DMS53 treated with DMSO at 0.1 percent for 48 hours (cell line): ENCODE measurements at regions not wholly inside any gene's neighbourhood (a gene's known extent, or its start where the extent isn't known, plus 50 kb on each side); places are given as distances from the start of the nearest gene placed in this dataset.

Experiments used
- DNase-seq: peaks from one replicate; lab custom pipeline; 2025; ENCODE audit not compliant: unreplicated experiment; lab: John Stamatoyannopoulos, UW

DNA sequence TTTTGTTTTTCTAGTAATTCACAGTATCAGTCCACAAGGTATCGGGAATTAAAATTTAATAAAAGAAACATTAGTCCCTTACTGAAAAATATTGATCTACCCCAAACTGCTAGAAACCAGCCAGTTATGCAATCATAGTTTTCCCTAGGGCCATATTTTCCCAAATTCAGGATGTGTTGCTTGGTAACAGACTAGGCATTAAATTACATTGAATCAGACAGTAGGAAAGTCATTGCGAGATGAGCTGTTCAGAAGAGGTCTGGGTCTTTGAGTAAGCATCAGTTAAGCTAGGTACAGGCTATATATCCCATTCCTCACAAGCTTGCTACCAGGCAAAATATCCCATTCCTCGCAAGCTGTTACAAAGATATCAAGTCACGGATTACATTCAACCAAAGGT is 123.0 kb upstream of the CCDC150 start:
- DNase-seq: no peak

- no peak for DNase-seq
Measured at GRCh38 chr2:196520605-196521004, 118.9 kb upstream of the CCDC150 start.

DNA sequence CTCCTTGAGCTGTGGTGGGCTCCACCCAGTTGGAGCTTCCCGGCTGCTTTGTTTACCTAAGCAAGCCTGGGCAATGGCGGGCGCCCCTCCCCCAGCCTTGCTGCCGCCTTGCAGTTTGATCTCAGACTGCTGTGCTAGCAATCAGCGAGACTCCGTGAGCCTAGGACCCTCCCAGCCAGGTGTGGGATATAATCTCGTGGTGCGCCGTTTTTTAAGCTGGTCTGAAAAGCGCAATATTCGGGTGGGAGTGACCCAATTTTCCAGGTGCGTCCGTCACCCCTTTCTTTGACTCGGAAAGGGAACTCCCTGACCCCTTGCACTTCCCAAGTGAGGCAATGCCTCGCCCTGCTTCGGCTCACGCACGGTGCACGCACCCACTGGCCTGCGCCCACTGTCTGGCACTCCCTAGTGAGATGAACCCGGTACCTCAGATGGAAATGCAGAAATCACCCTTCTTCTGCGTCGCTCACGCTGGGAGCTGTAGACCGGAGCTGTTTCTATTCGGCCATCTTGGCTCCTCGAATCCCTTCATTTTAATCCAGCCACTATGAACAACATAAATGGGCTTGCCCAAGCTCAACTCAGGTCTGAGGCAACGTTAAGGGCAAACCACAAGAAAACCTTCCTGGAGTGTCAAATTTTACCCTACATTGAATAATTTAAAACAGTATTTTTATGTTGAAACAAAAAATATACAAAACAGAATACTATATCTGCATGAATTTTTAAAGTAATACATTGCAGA is 112.4 kb upstream of the CCDC150 start:
- DNase-seq: peak; percentile 48

DNA sequence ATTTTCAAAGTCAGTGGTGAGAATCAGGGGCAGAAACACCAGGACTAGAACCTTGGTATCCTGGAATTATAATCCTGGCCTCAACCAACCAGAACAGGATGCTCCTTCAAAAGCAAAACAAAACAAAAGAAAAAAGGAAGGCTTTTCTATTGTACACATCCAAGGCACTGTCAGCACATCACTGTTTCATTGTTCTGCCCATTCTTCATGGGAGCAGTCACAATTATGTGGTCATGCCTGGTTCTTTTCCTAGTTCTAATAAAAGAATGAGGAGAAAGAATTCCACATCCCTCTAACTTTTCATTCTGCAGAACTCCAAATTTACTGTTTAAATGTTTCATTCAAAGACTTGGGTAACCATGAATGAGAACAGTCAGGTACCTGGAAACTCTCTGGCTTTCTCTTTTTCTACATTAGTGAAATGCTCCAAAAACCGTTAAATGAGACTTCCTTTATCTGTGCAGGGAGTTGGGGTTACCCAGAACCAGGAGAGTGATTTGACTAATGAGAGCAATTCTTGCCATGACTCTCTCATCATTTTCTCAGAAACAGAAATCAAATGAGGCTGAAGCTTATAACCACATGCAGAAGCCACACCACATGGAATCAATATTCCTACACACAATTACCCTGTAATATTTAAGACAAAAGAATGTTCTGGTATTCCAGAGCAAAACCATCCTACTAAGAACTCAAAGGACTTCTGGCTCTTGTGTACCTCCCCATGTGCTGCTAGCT is 110.9 kb upstream of the CCDC150 start:
- no peak for DNase-seq

- no peak for DNase-seq
Measured at GRCh38 chr2:196530910-196531309, 108.6 kb upstream of the CCDC150 start.

- no peak for DNase-seq
Measured at GRCh38 chr2:196533772-196534397, 105.6 kb upstream of the CCDC150 start.

- no peak for DNase-seq
Measured at GRCh38 chr2:196534495-196534894, 105.0 kb upstream of the CCDC150 start.

DNA sequence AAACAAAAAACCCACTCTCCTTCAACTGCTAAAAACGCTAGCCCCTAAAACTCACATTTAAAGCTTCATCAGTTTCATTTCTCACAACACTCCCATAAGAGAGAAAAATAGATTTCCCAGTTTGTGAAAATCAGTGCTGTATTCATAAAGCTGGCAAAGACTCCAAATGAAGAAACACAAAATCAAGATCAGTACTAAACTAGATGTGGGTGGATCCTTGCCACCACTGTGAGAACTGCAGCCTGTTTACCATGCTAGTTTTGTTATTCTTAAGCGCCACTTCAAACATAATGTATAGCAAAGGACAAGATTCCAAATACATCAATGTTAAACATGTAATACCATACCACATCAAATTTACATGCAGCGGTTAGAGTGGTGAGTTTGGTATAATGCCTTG is 104.5 kb upstream of the CCDC150 start:
- no peak for DNase-seq

GRCh38 chr2:196535742-196536141 is 103.8 kb upstream of the CCDC150 start:
- peak; percentile 22 for DNase-seq

GRCh38 chr2:196537311-196537710 is 102.2 kb upstream of the CCDC150 start:
- DNase-seq: no peak

DNA sequence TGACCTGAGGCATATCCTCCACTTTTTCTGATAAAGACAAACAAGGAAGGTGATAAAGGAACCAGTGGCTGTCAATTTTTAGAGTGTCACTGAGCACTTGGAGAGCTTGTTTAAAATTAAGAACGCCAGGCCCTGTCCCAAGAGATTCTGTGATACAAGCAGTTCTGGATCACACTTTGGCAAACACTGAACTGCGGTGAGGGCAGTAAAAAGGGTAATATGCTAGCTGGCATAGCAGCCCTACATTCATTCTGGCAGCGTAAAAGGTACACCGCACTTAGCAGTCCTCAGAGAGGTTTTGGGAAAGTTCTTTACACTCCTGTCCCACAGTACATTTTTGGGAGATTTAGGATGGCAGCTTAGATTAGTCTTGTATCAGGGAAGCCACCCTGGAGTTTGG is 101.3 kb upstream of the CCDC150 start:
- no peak for DNase-seq

GRCh38 chr2:196538646-196539045 is 100.9 kb upstream of the CCDC150 start:
- no peak for DNase-seq

DNA sequence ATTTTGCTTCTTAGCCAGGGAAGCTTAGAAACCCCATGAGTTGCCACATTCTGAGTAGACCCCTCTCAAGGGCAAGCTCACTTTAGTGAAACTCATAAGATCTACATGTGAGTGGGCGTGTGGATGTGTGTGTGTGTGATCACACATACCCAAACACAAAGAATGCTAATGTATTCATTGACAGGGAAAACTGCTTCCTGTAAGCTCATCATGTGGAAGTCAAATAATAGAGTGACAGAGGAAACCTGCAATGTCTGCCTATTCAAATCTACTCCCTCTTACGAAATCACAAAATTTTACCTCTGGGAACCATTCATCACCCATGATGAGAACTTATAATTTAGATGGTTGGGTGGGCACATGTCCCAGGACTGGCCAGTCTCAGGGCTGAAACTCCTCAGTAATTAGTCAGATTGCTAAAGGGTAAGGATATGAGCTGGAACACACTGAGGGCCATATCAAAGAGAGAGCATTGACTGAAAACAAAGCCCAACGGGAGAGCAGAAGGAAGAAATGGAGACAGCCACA is 94.5 kb upstream of the CCDC150 start:
- no peak for DNase-seq

DNA sequence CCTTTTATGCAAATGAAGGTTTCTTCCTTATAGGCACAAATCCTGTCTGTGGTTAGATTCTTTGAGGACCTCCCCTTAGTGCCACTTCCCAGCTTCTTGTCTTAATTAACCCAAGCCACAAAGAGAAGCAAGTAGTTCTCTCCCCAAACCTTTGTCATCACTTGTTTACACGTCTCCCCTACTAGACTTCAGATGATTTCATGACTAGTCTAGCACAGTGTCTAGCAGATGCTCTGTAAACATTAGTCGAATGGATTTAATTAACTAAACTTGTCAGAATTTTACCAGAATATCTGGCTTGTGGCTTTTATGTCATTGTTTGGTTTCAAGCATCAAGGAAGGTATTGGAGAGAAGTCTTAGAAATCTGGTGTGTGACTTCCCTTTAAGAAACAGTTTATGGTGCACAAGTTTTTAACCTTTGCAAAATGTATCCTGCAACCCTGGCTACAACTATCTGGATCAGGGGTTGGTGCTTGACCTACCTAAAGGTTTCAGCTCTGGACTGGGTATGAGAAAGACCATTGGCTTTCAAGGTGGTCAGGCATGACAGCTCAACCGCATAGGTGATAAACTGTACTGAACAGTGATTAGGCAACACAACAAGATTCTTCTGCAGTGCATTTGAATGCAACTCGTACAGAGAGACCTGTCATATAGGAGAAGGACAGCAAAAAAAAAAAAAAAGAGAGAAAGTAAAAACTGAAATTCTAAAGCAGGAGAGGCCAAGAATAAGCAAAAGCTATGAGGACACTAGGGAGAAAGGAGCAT is 93.2 kb upstream of the CCDC150 start:
- DNase-seq: no peak

- DNase-seq: no peak
Measured at GRCh38 chr2:196549052-196549451, 90.5 kb upstream of the CCDC150 start.

DNA sequence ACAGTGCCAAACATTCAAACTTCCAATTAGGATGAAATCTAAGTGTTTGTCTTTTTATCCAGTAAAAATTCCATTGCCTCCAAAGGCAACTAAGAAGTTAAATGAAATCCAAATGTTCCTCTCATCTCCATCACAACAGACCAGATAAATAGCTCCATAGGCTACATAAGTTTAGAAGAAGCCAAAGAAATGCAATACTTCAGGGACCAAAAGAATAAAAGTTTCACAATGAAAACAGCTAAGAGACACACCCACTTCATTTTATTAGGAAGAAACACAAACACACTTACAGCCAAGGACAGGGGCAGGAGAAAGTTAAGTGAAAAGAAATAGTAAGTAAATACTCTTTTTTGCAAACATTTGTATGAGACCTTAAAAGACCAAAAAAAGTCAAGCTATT is 88.5 kb upstream of the CCDC150 start:
- DNase-seq: no peak

GRCh38 chr2:196555161-196555560 is 84.4 kb upstream of the CCDC150 start:
- no peak for DNase-seq

GRCh38 chr2:196555726-196556125 is 83.8 kb upstream of the CCDC150 start:
- no peak for DNase-seq

GRCh38 chr2:196558497-196558896 is 81.0 kb upstream of the CCDC150 start:
- DNase-seq: no peak

DNA sequence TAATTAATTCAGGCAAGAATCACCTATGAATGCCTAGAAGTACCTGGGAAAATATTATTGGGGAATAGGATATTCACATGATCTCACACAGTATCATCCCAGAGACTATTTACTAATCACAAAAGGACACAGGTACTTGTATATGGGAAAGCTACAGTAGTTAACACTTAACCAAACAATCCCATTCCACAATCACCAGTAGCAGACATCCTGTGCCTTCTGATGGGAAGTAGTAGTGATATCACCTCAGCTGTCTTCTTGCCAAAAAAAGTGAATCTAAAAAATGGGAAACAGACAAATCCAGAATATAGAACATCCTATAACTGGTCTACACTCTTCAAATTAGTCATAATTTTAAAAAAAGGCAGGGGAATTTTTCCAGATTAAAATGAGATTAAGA is 75.6 kb upstream of the CCDC150 start:
- DNase-seq: peak; percentile 40

DNA sequence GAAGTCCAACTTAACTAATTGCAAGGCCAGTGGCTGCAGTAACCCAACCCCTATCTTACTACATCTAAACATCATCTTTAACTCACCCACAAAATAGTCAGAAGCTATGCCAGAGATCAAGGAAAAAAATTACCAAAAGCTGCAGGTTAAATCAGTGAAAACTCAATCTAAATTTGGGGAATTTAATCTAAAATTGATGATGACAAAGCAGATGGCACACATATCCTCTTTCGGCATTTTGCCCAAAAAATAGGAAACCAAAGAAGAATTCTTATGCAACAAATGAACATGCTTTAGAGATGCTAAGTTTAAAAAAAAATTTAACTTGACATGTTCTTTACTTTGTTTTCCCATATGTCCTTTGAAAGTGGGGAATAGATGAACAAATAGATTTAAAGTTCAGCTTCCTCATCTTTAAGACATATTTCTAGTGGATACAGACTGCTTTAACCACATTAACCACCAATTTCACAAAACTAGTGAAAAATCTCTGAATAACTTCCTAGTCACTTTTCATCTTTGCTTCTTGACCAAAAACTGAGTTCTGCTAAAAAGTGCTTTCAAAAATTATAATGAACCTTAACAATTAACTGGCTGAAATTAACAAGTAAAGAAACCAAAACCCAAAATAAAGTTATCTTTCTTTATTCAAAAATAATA is 74.3 kb upstream of the CCDC150 start:
- DNase-seq: no peak
